ENCODE measurements at regions not wholly inside any gene's neighbourhood (a gene's known extent, or its start where the extent isn't known, plus 50 kb on each side); places are given as distances from the start of the nearest gene placed in this dataset.

DNA sequence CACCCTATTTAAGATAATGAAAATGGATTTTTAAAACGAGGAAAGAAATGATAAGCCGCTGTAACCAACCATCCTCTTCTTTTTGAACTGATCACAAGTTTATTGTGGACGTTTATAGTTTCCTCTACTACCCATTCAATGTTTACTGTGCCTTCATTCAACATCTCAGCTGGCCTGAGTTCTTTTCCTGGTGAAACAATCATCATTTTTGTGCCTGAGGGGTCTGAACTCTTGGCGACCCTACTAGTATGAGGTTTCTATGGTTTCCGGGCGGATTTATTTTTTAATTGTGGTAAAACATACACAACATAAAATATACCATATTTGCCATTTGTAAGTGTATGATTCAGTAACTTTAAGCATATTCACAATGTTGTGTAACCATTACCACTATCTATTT is 100.7 kb downstream of the SPRY1 start:
- DNase-seq (ENCODE audit: low read depth in 2 of 2) = no peak

DNA sequence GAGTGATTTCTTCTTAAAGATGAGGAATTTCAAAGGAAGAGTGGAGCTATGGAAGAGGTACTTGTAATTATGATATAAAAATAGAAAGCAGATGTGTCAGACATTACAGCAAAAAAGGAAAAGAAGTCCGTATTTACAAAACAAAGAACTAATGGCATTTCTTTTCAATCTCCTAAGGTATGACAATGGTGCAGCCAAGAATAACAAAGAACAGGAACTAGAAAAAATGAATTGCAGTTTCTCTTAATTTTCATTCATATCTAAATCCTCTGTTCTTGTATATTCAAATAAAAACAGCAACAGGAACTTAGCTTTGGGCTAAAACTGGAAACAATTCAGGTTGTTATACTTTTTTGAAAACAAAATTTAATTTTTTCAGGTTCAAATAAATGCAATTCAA is 105.1 kb downstream of the SPRY1 start:
- DNase-seq (ENCODE audit: low read depth in 2 of 2) = no peak

DNA sequence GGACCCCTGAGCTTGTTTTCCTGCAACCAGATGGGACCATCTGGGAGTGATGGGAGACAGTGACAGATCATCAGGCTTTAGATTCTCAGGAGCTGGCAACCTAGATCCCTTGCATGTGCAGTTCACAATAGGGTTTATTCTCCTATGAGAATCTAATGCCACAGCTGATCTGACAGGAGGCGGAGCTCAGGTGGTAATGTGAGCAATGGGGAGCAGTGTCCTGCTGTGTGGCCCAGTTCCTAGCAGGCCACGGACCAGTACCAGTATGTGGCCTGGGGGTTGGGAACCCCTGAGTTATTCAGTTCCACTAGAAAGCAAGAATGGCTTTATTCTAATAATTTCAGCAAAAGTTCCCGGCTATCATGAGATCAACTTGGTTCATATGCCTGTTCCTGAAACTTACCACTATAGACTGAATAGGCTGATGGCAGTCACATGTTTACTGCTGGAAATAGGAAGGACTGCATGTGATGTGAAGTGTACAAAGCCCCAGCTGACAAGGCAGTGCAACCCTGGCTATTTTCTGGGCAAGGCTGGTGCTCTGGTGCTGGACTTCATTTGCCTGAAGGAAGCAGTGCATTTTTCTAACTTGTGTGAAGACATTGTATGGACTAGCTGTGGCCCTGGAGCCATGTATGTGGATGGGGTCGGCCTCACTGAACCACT is 107.2 kb downstream of the SPRY1 start:
- no peak for DNase-seq (ENCODE audit: low read depth in 2 of 2)

DNA sequence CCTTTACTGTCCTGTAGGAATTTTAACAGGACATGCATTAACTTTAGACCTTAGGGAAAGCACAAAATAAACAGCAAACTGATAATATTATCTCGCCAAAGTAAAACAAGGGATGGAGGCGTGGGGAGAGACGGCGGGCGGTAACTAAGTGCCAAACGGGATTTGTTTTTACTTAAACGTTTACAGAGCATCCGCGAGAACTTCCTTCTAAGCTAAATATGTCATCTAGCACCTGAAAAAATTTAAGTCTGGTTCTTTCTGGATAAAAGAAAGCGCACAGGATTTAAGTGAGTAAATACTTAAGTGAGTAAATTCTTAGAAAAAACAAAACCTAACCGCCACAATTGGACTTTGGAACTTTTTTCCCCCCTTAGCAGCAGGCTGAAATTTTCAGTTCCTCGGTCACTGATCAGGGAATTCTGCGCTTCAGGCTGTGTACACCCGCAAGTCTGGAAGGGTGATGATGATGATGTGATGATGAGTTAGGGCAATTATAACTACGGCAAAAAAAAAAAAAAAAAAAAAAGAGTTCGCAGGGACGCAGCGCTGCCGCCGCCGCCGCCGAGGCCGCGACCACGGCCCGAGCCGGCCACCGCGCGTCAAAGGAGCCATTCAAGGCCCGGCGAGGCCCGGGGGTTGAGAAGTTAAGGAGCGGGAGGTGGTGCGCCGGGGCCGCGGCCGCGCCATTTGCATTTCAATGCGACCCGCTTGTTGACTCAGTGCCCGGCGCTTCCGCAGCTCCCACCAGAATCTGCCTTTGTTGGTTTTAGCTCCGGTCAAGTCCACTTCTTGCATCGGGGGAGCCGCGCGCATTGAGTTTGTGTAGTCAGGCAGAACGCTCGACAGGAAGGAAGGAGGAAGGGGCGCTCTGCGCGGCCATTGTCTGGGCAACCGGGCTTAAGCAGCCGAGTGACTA is 108.8 kb downstream of the SPRY1 start:
- DNase-seq (ENCODE audit: low read depth in 2 of 2) = no peak

DNA sequence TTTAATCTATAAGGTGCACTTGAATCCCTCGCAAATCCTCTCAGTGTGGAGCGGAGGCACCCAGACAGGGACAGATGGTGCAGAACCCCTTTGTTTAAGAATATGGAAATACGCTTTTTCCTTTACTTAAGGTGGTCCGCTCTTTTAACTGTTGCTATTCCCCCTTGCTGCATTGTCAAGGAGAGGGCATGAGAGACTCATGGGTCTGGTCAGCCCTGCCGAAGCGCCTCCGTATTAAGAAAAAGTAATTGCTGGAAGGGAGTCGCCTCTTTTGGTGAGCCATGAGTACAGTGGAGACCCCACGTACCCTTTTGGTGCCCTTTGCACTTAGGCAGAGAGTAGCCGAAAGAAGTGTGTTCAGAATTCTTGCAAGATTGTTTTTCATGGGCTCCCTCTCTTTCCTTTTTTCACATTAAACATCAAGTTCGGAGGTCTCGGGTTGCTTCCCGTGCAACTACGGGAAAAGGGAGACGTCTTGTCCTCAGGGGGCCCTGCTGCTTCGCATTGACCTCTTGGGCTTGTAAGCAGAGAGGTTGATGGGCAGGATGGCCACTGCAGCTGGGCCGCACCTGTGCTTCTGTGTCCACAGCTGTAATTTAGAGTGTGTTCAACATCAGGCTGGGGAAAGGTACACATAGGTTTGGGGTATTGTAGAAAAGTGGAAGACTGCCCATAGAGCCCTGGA is 109.6 kb downstream of the SPRY1 start:
- DNase-seq (ENCODE audit: low read depth in 2 of 2) = no peak

DNA sequence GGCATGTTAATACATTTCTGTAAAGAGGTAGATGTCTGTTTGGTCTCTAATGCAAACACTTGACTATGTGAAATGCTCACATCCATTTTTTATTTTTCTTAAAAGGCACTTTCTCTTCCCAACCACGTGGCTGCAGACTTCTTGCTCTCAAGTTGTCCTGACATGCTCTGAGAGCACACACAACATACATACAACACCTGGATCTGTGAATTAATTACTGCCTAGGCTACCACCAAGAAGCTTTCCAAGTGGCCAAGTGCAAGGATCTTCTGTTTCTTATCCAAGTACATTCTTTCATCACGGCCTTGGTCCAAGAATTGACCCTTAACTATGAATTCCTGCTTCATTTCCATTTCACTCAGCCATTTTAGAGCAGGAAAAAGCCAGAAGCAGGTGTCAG is 110.8 kb downstream of the SPRY1 start:
- no peak for DNase-seq (ENCODE audit: low read depth in 2 of 2)

DNA sequence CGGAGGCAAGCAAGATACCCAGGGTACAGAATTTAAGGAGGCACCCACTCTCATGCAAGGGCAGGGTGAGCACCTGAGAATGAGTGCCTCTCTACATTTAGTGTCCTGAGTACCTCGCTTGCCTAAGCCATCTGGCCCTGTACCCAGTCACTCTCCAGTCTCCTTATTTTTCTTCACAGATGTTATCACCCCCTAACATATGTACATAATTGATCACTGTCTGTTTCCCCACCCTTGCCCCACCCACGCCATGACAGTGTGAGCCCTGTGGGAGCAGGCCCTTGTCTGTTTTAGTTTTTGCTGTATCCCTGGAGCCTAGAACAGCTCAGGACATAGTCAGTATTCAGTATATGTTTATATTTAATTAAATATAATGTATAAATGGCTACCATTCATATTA is 113.6 kb downstream of the SPRY1 start:
- DNase-seq (ENCODE audit: low read depth in 2 of 2) = no peak

DNA sequence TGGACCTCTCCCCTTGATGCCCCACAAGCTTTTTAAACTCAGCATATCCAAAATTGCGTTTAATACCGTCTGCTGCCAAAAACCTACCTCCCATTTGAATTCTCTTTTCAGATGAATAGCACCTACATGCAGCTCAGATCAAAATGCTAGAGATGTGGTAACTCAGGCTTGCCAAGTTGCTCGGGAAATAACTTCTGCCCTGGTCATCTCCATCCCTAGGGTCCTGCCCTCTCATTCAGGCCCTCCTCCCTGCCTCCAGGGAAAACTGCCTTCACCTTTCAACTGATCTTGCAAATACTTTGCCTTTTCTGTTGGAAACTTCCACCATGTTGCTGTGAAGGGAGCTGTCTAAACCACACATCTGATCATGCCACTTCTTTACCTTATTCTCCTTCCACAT is 114.1 kb downstream of the SPRY1 start:
- DNase-seq (ENCODE audit: low read depth in 2 of 2) = no peak

DNA sequence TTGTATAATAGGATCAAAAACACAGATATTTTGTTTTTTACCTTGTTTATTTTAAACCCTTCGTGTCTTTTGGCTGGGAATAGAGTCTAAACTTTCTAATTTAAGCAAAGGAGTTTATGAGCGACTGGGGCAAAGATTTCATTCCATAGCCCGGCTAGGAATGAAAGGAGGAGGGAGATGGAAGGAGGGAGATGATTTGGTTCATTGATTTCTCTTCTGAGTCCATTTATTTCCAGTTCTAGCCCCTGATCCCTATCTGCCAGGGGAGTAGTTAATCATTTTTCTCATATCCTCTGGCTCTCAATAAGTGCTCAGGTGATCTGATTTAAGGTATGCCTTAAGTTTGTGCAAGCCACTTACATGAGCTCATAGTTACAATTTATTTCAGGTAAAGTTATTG is 120.0 kb downstream of the SPRY1 start:
- no peak for DNase-seq (ENCODE audit: low read depth in 2 of 2)

DNA sequence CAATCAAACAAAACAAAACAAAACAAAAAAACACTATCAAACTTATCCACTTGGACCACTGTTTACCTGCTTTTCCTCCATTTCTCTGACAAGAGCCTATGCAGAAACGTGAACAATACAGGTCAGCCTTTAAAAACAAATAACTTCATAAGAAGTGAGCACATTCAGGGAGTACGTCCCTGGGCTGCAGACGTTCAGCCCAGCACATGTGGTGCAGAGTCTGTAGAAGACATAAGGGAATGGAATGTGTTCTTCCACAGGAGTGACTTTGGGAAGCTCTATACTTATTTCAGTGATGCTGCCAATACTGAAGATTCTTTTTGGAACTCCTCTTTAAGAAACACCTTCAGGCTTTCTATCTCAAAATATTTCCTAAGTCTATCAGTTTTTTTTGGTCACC is 120.6 kb downstream of the SPRY1 start:
- no peak for DNase-seq (ENCODE audit: low read depth in 2 of 2)

DNA sequence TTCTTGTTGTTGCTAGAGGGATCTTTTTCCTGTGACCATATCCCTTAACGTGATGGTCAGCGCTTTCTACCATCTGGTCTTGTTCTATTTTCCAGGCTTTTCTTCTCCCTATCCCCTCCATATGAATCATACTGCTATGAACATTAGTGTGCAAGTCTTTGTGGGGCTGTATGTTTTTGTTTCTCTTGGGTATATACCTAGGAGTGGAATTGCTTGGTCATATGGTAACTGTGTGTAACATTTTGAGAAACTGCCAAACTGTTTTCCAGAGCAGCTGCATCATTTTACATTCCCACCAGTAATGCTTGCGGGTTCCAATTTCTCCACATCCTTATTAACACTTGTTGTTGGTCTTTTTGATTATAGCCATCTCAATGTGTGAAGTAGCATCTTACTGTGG is 121.4 kb downstream of the SPRY1 start:
- DNase-seq (ENCODE audit: low read depth in 2 of 2) = no peak

DNA sequence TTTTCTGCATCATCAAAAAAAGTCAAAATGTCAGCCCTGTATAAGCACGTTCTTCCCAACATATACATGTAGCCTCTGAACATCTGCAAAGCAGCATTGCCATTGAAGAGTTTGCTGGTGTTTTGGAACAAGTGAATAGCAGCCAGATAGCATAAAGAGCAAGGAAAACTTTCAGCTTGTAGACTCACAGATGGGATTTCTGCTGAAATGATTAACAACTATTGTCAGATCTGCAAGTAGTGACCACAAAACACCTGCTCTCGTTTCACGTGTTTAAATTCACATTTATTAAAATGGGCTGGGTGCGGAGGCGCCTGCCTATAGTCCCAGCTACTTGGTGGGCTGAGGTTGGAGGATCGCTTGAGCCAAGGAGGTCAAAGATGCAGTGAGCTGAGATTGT is 123.7 kb downstream of the SPRY1 start:
- no peak for DNase-seq (ENCODE audit: low read depth in 2 of 2)

DNA sequence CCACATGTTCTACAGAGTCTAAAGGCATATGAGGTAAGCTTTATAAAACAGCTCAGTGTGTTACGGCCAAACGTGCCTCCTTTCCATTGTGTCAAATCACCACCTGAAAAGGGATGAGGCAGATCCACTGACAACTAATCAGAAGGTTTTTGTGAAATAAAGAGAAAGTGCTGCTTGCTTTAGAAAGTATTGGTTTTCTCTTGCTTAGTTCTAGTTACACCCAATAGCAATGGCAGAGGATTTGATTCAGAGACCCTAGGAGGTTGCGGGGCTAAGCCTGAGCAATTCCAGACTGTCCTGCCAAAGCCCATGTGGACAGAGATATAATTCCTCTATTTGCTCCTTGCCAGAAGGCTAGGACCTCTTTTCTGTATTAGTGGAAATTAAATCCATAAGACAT is 125.5 kb downstream of the SPRY1 start:
- DNase-seq (ENCODE audit: low read depth in 2 of 2) = no peak

DNA sequence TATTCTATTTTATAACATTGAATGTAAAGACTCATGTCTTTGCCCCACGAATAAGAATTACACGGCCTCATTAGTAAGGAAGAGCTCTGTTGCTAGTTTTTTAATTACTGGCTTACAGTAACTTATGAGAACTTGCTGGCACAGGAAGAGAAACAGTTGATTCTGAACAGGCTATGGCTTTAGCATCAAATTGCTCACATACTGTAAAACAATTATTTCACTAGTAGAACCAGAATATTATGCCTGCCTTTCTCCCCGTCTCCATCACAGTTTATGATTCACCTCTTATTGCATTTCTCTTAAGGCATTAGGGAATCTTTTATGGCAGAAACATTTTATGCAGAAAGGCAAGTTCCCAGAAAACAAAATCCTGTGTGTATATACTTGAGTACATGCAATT is 126.1 kb downstream of the SPRY1 start:
- DNase-seq (ENCODE audit: low read depth in 2 of 2) = no peak

DNA sequence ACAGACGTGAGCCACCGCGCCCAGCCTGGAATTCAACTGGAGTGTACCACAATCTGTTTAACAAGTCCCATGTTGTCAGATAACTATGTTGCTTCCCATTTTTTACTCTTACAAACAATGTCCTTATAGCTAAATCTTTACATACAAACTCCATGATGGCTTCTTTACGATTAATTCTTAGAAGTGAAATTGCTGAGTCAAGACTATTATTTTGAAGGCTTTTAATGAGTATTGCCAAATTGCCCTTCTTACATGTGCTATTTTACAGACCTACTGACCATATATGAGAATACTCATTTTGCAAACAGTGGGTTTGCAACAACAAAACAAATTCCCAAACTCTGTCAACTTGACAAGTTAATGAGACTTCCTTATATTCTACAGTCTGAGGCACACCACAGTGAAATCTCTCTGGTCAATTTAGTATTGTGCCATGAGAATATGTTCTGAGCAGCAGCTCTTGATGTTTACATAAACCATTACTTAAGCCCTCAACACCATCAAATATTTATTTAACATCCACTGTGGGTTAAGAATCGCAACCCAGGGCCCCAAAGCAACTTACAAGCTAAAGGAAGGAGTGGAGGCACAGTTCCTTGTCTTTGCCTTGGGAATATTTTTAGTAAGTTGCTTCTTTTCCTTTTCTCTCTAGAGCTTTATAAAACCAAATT is 128.5 kb downstream of the SPRY1 start:
- no peak for DNase-seq (ENCODE audit: low read depth in 2 of 2)

DNA sequence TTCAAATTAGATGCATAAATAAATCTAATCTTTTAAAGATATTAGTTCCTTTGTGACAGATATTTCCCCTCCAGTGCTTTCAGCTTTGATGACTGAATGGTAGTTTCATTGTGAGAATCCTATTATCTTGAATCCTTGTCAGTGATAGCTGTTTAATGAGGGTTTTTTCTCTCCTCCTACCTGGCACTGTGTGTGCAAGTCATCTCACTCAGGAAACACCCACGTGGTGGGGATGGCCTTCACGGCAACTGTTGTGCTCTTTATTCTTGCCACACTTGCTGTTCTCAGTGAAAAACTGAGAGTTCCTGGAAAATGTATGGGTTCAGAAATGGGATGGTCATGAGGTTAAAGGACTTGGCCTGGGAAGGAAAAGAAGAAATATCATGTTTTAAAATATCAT is 129.9 kb downstream of the SPRY1 start:
- no peak for DNase-seq (ENCODE audit: low read depth in 2 of 2)

DNA sequence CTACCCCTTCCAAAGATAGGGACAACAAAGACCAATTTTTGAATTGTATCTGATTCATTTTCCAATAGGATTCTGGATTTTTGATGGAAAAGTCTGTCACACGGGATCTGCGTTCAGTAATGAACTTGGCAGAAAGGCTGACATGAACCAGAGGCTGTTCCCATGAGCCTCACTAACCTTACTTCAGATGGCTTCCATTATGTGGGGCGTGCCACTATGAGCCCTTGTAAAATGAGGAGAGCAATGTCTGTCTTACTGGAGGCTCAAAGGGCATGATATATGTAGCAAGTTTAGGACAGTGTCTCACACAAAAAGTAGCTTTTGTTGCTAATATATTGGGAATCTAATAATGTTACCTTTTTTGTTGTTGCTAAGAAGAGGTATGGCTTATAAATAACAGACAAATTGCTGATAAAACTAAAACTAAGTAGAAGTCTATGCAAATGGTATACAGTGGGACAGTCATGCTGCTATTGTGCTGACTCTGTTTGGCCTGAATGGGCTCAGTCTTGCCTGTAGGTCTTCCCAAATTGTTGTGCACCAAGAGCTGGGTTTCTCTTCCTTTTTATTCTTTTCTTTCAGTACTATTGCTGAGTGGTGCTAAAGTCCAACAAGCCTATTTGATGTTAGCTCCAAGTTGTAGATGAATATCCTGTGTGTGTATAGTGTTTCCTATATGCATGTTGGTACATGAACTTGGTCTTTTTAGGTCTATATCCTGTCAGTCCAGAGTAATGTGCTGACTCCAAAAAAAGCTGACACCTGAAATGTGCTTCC is 132.1 kb downstream of the SPRY1 start:
- DNase-seq (ENCODE audit: low read depth in 2 of 2) = no peak

DNA sequence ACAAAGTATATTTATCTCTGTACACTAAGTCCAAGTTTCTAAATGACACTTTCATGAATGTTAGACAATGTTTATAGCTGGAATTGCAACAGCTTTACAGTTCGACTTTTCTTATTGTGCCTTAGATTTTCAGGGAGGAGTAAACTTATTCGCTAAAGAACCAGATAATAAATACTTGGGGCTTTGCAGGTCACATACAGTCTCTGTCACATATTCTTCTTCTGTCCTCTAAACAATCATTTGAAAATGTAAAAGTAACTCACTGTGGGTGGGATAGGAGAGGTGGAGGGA is 132.6 kb downstream of the SPRY1 start:
- DNase-seq (ENCODE audit: low read depth in 2 of 2) = no peak

DNA sequence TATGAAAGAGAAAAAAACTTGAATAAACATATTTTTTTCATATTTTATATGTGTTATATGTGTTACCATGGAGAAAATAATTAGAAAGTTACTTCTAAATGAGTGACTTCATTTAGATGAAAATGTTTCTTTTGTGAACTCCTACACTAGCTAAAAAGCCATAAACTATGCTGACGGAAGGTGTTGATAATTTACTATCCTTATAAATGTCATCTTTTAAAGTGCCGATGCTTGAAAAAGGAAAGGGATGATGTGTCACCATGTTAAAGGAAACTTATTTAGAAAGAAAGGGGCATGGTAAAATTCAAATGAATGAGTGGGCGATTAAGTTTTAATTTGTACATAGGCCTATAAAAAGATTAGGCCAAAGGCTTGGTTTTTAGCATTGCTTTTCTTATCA is 133.8 kb downstream of the SPRY1 start:
- no peak for DNase-seq (ENCODE audit: low read depth in 2 of 2)

DNA sequence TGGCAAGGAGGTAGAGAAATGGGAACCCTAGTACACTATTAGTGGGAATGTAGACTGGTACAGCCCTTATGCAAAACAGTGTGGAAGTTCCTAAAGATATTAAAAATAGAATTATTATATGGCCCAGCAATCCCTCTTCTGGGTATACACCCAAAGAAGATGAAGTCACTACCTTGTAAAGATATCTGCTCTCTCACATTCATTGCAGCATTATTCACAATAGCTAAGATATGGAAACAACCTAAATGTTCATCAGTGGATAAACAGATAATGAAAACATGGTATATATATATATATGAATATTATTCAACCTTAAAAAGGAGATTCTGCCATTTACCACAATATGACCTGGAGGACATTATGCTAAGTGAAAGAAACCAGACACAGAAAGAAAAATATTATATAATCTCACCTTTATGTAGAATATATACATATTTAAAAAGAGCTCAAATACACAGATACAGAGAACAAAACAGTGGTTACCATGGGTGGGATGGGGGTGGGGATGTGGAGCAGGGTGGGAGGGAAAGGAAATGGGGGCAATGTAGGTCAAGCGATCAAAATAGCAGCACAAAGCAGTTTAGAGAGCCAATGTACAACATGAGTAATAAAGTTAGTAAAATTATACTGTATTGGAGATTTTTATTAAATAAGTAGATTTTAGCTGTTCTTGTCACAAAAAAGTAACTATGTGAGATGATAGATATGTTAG is 138.6 kb downstream of the SPRY1 start:
- DNase-seq (ENCODE audit: low read depth in 2 of 2) = no peak

DNA sequence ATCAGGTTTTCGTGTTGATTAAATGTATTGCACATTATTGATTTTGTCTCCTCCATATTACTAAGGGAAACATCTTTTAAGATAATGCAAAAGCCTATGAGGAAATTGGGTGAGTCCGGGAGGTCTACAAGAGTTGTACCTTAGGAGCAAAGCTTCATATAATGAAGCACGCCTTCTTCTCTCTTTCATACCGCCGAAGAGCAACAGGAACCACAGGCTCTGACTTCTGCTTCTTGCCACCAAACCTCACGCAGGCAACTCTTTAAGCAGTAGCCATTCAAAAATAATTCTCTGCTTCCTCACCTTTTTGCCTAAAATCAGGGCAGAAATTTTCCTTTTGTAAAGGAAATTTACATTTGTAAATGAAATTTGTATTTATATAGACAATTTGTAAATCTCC is 139.6 kb downstream of the SPRY1 start:
- DNase-seq (ENCODE audit: low read depth in 2 of 2) = no peak
